Kidney (tissue), 13 donors: ENCODE measurements at regions not wholly inside any gene's neighbourhood (a gene's known extent, or its start where the extent isn't known, plus 50 kb on each side); places are given as distances from the start of the nearest gene placed in this dataset.

Source experiments
- DNase-seq, 5 donors: peaks; one replicate each; pipeline ENCODE4 v3.0.0-alpha.2; 2013 to 2020
- FAIRE-seq: peaks from 2 replicates; lab custom pipeline; 2012; peaks lifted over from hg19 to GRCh38; lab: Jason Lieb, UNC
- H3K27ac ChIP-seq, 2 donors: one replicate each; pipeline ENCODE4 v1.7.0; 2013; ENCODE audit warnings: low read depth in 2 of 2, low read length in 2 of 2, inconsistent platforms in 1 of 2
- H3K27me3 ChIP-seq: one replicate; pipeline ENCODE4 v1.7.1; 2013; ENCODE audit warnings: low read length, inconsistent platforms; ENCODE audit not compliant: control insufficient read depth, insufficient read depth
- H3K36me3 ChIP-seq, 3 donors: one replicate each; pipeline versions ENCODE4 v1.7.0 to v1.7.1; 2013; ENCODE audit warnings: low read length in 3 of 3, control low read depth in 1 of 3, inconsistent platforms in 1 of 3; ENCODE audit not compliant: insufficient read depth in 3 of 3, control insufficient read depth in 2 of 3
- H3K4me1 ChIP-seq, 3 donors: one replicate each; pipeline versions ENCODE4 v1.7.0 to v1.7.1; 2013; ENCODE audit warnings: low read length in 3 of 3, inconsistent platforms in 1 of 3, low read depth in 1 of 3; ENCODE audit not compliant: control insufficient read depth in 2 of 3, insufficient read depth in 2 of 3
- H3K4me3 ChIP-seq, 3 donors: one replicate each; pipeline versions ENCODE4 v1.7.0 to v1.8.1; 2013; ENCODE audit warnings: low read length in 3 of 3, control low read depth in 1 of 3, inconsistent platforms in 1 of 3
- H3K9ac ChIP-seq, 3 donors: one replicate each; pipeline versions ENCODE4 v1.7.0 to v1.7.1; 2013; ENCODE audit warnings: low read length in 3 of 3, control low read depth in 1 of 3, inconsistent platforms in 1 of 3
- H3K9me3 ChIP-seq, 3 donors: one replicate each; pipeline versions ENCODE4 v1.7.0 to v1.7.1; 2013; ENCODE audit warnings: low read length in 3 of 3, control low read depth in 1 of 3, inconsistent platforms in 1 of 3; ENCODE audit not compliant: control insufficient read depth in 2 of 3, insufficient read depth in 1 of 3
- CTCF ChIP-seq: IDR thresholded peaks from 3 replicates; pipeline ENCODE4 v1.5.1; 2012; ENCODE audit warnings: mild to moderate bottlenecking, moderate library complexity, borderline replicate concordance; ENCODE audit not compliant: insufficient read depth; ENCODE audit errors: extremely low read depth
- intact Hi-C: fragments of 100-400 bp; cut with DNase I; formaldehyde crosslinking; loops from one replicate; pipeline ENCODE4 v1.11.1; 2022
- donor health status: control.
- donor health status: control.
- donor health status: control.
- donor health status: control.
- donor health status: control.
- donor health status: DM: yes; HTN: yes; CAD: no.
- donor health status: Normal renal cell carcinoma (clear cell type).

GRCh38 chr3:177346878-177347277 lies 149.6 kb upstream of the TBL1XR1 start:
- TF ChIP-seq CTCF: no peak

DNA sequence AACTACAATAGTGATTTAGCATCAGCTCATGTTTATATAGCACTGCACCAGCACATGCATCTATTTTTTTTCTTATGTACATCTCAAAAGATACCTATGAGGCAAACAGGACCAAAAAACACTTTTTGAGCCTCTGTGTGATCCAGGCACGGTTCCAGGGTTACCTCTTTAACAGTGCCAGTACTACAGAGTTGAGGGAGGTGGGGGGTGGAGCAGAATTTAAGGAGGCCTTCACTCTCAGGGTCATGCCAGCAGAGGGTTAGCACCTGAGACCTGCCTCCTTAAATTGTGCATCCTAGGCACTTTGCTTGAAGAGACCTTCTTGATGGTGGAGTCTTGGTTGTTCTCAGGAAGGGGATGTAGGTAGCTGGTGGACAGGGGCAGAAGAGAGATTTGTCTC lies 150.3 kb upstream of the TBL1XR1 start:
- peaks cover 5 to 17% (median 16%) of the 10 kb centered on the region in 3 donors for H3K4me1 ChIP-seq
- no peak overlapping the region for H3K4me3 ChIP-seq
- intact Hi-C loops: no loop called here
- H3K9ac ChIP-seq: no peak overlapping the region
- H3K27me3 ChIP-seq: no peaks in the 10 kb centered on the region
- DNase-seq (no peak), FAIRE-seq (no peak)
- no peak overlapping the region for H3K27ac ChIP-seq
- TF ChIP-seq CTCF: no peak
- H3K9me3 ChIP-seq: no peaks in the 10 kb centered on the region
- H3K36me3 ChIP-seq: no peaks in the 10 kb centered on the region

More at GRCh38 chr3:177346878-177347277, 149.6 kb upstream of the TBL1XR1 start:
- Histone ChIP-seq H3K4me3 (no peak overlapping the region), H3K36me3 (no peaks in the 10 kb centered on the region), H3K9me3 (no peaks in the 10 kb centered on the region), H3K27me3 (no peaks in the 10 kb centered on the region), H3K9ac (no peak overlapping the region), H3K27ac (no peak overlapping the region), H3K4me1 (peaks cover 5 to 17% (median 16%) of the 10 kb centered on the region in 3 donors)
- DNase-seq: no peak
- FAIRE-seq: no peak
- intact Hi-C loops: no loop called here

- Histone ChIP-seq H3K27ac (no peak overlapping the region), H3K27me3 (no peaks in the 10 kb centered on the region), H3K4me1 (peaks cover 5 to 17% (median 16%) of the 10 kb centered on the region in 3 donors), H3K9me3 (no peaks in the 10 kb centered on the region), H3K4me3 (no peak overlapping the region), H3K9ac (no peak overlapping the region), H3K36me3 (no peaks in the 10 kb centered on the region)
- TF ChIP-seq CTCF: no peak
- intact Hi-C loops: no loop called here
- DNase-seq (no peak), FAIRE-seq (no peak)
Measured at GRCh38 chr3:177348974-177349373, 151.7 kb upstream of the TBL1XR1 start.

DNA sequence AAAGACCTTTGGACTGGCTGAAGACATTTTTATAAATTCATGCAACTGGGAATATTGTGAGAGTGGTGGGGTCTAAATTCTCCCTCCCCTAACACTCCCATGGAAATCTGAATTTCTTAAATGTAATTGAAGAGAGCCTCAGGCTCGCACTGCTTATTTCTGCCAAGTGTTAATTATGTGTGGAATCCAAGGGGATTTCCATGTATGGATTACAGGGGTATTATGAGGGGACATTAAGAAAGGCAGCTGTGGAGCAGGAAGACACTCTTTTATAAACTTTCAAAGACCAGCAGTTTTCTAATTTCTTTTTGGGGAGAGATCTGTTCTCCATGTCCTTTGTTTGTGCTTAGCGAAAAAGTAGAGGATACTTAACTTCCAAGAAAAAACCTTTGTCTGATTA lies 152.1 kb upstream of the TBL1XR1 start:
- Histone ChIP-seq H3K4me3 (no peak overlapping the region), H3K27me3 (no peaks in the 10 kb centered on the region), H3K36me3 (no peaks in the 10 kb centered on the region), H3K4me1 (peaks cover 5 to 17% (median 16%) of the 10 kb centered on the region in 3 donors), H3K9me3 (no peaks in the 10 kb centered on the region), H3K9ac (no peak overlapping the region), H3K27ac (no peak overlapping the region)
- TF ChIP-seq CTCF: no peak
- no peak for DNase-seq
- intact Hi-C loops: no loop called here
- FAIRE-seq: no peak
